ENCODE measurements at regions not wholly inside any gene's neighbourhood (a gene's known extent, or its start where the extent isn't known, plus 50 kb on each side); places are given as distances from the start of the nearest gene placed in this dataset.

GRCh38 chr1:115170961-115171392 is 81.7 kb upstream of the TSPAN2 start:
- no peak for TF ChIP-seq PATZ1 (CRISPR knock-in tag; IDR thresholded peaks at IDR 0.05; ENCODE audit: borderline replicate concordance)
- no peak for TF ChIP-seq PPARA (CRISPR knock-in tag; IDR thresholded peaks at IDR 0.05; ENCODE audit: borderline replicate concordance)
- TF ChIP-seq ZNF8 (CRISPR knock-in tag; IDR thresholded peaks at IDR 0.05): no peak
- no peak for TF ChIP-seq CREB5 (CRISPR knock-in tag; IDR thresholded peaks at IDR 0.05; ENCODE audit: low read depth)
- TF ChIP-seq GLIS3 (CRISPR knock-in tag; IDR thresholded peaks at IDR 0.05): no peak
- no peak for TF ChIP-seq BACH2 (CRISPR knock-in tag; IDR thresholded peaks at IDR 0.05; ENCODE audit: borderline replicate concordance)
- TF ChIP-seq TSHZ2 (CRISPR knock-in tag; IDR thresholded peaks at IDR 0.05): no peak
- no peak for TF ChIP-seq ZNF70 (CRISPR knock-in tag; IDR thresholded peaks at IDR 0.05)
- TF ChIP-seq CSDC2 (CRISPR knock-in tag; IDR thresholded peaks at IDR 0.05): no peak
- TF ChIP-seq ZFP30 (CRISPR knock-in tag; IDR thresholded peaks at IDR 0.05): no peak
- TF ChIP-seq ARNTL (CRISPR knock-in tag; IDR thresholded peaks at IDR 0.05; ENCODE audit: borderline replicate concordance, low read depth): no peak
- no peak for TF ChIP-seq TCF4 (CRISPR knock-in tag; IDR thresholded peaks at IDR 0.05; ENCODE audit: borderline replicate concordance)
- TF ChIP-seq OSR1 (CRISPR knock-in tag; IDR thresholded peaks at IDR 0.05): no peak
- no peak for TF ChIP-seq ZNF565 (CRISPR knock-in tag; conservative IDR thresholded peaks at IDR 0.05; ENCODE audit: low read depth)
- TF ChIP-seq ISL1 (CRISPR knock-in tag; IDR thresholded peaks at IDR 0.05): no peak
- no peak for TF ChIP-seq ZFP3 (CRISPR knock-in tag; IDR thresholded peaks at IDR 0.05)
- TF ChIP-seq SNAI2 (CRISPR knock-in tag; IDR thresholded peaks at IDR 0.05): no peak
- TF ChIP-seq TOX (CRISPR knock-in tag; IDR thresholded peaks at IDR 0.05; ENCODE audit: borderline replicate concordance): no peak
- TF ChIP-seq POU6F1 (CRISPR knock-in tag; IDR thresholded peaks at IDR 0.05; ENCODE audit: borderline replicate concordance, low read depth): no peak
- TF ChIP-seq ZC3H10 (CRISPR knock-in tag; IDR thresholded peaks at IDR 0.05): no peak
- no peak for ATAC-seq

GRCh38 chr1:115170377-115170776 is 81.1 kb upstream of the TSPAN2 start:
- ATAC-seq: no peak
- TF ChIP-seq ZFP3 (CRISPR knock-in tag; IDR thresholded peaks at IDR 0.05): no peak
- no peak for TF ChIP-seq CSDC2 (CRISPR knock-in tag; IDR thresholded peaks at IDR 0.05)
- TF ChIP-seq ZFP30 (CRISPR knock-in tag; IDR thresholded peaks at IDR 0.05): no peak
- TF ChIP-seq ZNF565 (CRISPR knock-in tag; conservative IDR thresholded peaks at IDR 0.05; ENCODE audit: low read depth): no peak
- no peak for TF ChIP-seq GLIS3 (CRISPR knock-in tag; IDR thresholded peaks at IDR 0.05)
- no peak for TF ChIP-seq RARB (CRISPR knock-in tag; IDR thresholded peaks at IDR 0.05)
- TF ChIP-seq POU6F1 (CRISPR knock-in tag; IDR thresholded peaks at IDR 0.05; ENCODE audit: borderline replicate concordance, low read depth): no peak
- no peak for TF ChIP-seq PPARA (CRISPR knock-in tag; IDR thresholded peaks at IDR 0.05; ENCODE audit: borderline replicate concordance)
- no peak for TF ChIP-seq OSR1 (CRISPR knock-in tag; IDR thresholded peaks at IDR 0.05)
- TF ChIP-seq TCF4 (CRISPR knock-in tag; IDR thresholded peaks at IDR 0.05; ENCODE audit: borderline replicate concordance): no peak
- TF ChIP-seq BACH2 (CRISPR knock-in tag; IDR thresholded peaks at IDR 0.05; ENCODE audit: borderline replicate concordance): no peak
- TF ChIP-seq ZNF8 (CRISPR knock-in tag; IDR thresholded peaks at IDR 0.05): no peak
- no peak for TF ChIP-seq ISL1 (CRISPR knock-in tag; IDR thresholded peaks at IDR 0.05)
- TF ChIP-seq ARNTL (CRISPR knock-in tag; IDR thresholded peaks at IDR 0.05; ENCODE audit: borderline replicate concordance, low read depth): no peak
- TF ChIP-seq ESRRG (CRISPR knock-in tag; IDR thresholded peaks at IDR 0.05): no peak

Measured in SK-N-SH treated with all-trans-retinoic acid at 6 μM for 48 hours (cell line).